ENCODE measurements at regions not wholly inside any gene's neighbourhood (a gene's known extent, or its start where the extent isn't known, plus 50 kb on each side); places are given as distances from the start of the nearest gene placed in this dataset.
"Not testable (repeated sequence)": the region's sequence is repeated elsewhere in the genome, so short reads cannot be mapped to it uniquely, and the experiment has no call there.

DNA sequence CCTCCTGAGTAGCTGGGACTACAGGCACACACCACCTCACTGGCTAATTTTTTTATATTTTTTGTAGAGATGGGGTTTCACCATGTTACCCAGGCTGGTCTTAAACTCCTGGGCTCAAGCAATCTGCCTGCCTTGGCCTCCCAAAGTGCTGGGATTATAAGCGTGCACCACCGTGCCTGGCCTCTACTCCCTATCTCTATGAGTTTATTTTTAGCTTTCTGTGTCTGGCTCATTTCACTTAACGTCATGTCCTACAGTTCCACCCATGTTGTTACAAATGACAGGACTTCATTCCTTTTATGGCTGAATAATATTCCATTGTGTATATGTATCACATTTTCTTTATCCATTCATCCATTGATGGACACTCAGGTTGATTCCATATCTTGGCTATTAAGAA is 164.2 kb upstream of the ZNF648 start:
- DNase-seq, result not testable (repeated sequence)

- DNase-seq, result not testable (repeated sequence)
Observed at GRCh38 chr1:182221990-182222389, 160.5 kb upstream of the ZNF648 start.

- DNase-seq, result not testable (repeated sequence)
Observed at GRCh38 chr1:182221367-182221766, 159.9 kb upstream of the ZNF648 start.

GRCh38 chr1:182217967-182218366 is 156.5 kb upstream of the ZNF648 start:
- DNase-seq, result no peak

GRCh38 chr1:182217071-182217470 is 155.6 kb upstream of the ZNF648 start:
- DNase-seq, result no peak

GRCh38 chr1:182215764-182216163 is 154.3 kb upstream of the ZNF648 start:
- no peak for DNase-seq

- no peak for DNase-seq
Observed at GRCh38 chr1:182213163-182213562, 151.7 kb upstream of the ZNF648 start.

- no peak for DNase-seq
Observed at GRCh38 chr1:182211386-182211785, 149.9 kb upstream of the ZNF648 start.

DNA sequence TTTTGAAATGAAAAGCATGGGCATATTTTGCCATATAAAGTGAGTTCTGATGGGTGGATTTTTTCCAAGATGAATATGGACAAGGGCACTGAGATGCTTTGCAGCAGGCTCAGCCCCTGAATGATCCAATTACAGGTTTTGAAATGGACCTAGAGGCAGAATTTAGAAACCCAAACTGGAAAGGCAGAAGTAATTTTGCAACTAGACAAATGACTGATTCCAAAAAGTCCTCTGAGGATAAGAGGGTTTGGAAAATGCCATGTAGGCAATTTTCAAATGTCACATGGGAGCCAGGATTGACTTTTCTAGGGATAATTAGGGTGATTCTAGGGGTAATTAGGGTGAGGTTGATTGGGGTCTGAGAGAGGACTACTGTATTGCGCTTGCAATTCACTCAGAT is 148.9 kb upstream of the ZNF648 start:
- no peak for DNase-seq

GRCh38 chr1:182207300-182207699 is 145.8 kb upstream of the ZNF648 start:
- no peak for DNase-seq

- no peak for DNase-seq
Observed at GRCh38 chr1:182206626-182207239, 145.2 kb upstream of the ZNF648 start.

DNA sequence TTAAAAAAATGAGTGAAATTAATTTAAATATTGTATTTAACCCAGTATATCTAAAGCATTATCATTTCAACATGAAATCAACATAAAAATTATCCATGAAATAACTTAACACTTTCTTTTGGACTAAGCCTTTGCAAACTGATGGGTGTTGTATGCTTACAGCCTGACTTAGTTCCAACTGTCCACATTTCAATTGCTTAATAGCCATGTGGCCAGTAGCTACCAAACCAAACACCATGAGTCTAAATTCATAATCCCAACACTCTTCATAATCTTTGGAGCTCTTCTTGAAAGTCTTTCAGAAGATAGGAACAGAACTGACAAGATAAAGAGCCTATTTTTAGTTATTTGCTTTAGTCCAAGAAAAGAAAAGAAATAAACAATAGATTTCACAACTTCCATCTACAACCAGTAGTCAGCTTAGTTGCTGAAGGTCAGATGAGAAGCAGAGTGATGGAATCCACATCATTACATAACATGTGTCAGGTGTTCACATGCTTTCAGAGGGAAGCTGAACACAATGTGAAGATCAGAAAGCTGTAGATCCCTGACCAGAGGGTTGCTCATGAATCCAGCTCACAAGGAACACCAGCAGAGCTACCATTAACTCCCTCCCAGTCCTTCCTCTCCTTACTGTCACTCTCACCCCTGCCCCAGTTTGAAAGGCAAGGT is 144.0 kb upstream of the ZNF648 start:
- DNase-seq, result no peak

DNA sequence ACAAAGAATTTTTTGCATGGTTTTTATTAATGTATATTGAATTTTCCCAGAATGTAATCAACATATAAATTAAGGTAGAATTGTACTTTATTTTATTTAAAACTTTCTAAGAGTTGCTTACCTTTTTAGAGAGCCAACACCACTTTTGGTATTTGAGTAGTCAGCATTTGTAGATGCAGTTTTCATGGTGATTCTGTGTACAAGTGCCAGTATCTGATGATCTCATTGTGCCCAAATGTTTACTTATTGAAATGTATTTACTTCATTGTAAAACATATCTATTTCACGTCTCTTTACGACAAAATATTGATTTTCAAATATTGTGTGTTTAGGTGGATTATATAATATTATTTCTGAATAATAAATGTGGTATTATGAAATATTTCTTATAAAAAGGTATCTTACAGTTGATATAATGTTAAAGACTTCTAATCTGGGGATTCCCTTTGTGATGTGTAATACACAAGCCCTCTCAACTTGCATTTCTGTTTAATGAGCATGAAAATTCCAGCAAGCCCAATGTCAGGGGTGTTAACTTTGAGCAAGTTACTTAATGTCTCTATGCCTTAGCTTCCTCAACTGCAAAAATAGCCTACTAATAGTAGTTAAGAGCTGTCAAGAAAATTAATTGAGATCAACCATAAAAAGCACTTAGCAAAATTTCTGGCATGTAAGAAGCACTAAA is 141.8 kb upstream of the ZNF648 start:
- DNase-seq, result no peak

DNA sequence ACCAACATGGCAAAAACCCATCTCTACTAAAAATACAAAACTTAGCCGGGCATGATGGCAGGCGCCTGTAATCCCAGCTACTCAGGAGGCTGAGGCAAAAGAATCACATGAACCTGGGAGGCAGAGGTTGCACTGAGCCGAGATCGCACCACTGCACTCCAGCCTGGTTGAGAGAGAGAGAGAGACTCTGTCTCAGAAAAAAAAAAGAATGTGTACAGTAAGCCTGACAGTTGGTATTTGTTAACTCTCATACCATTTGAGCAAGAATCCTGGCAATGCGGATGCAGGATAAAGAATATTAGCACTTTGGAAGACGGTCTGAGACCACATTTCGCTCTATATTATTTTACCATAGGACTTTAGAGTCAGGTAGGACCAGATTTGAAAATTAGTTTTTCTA is 140.0 kb upstream of the ZNF648 start:
- DNase-seq, result not testable (repeated sequence)

GRCh38 chr1:182200025-182200812 is 138.7 kb upstream of the ZNF648 start:
- DNase-seq, result no peak

- DNase-seq, result no peak
Observed at GRCh38 chr1:182198006-182198605, 136.6 kb upstream of the ZNF648 start.

- DNase-seq, result no peak
Observed at GRCh38 chr1:182196897-182197870, 135.7 kb upstream of the ZNF648 start.

DNA sequence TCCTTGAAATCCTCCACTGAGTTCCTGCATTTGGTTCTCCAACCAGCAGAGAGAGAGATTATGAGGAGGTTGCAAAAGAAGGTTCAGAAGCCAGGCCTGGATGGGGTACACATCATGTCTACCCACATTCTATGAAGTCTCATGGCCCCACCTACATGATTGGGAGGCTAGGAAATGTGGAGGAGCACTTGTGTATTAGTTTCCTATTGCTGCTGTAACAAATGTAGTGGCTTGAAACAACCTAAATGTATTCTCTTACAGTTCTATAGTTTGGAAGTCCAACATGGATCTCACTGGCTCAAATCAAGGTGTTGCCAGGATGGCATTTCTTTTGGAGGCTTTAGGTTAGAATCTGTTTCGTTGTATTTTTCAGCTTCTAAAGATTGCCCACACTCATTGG is 134.2 kb upstream of the ZNF648 start:
- DNase-seq, result no peak

DNA sequence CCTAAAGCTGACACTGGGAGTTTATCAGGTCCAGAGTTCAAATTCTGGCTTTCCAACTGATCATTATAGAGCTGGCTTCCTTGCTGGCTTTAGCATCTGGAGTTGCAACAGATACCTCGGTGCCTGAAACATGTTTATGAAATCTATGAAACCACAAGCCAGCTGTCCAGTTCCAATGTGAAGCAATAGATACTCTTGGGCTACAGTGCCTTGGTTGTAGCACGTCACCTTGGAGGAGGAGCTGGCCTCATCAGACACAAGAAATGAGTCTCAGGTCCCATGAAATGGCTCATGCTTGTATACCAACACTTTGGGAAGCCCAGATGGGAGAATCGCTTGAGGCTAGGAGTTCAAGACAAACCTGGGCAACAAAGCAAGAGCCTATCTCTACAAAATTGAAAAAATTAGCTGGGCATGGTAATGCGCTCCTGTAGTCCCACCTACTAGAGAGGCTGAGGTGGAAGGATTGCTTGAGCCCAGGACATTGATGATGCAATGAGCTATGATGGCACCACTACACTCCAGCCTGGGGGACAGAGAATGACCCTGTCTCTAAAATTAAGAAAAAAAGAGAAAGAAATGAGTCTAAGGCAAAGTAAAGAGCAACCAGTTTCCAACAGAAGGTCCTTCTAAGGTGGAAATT is 132.5 kb upstream of the ZNF648 start:
- DNase-seq, result no peak

GRCh38 chr1:182192966-182193365 is 131.5 kb upstream of the ZNF648 start:
- DNase-seq, result no peak

DNA sequence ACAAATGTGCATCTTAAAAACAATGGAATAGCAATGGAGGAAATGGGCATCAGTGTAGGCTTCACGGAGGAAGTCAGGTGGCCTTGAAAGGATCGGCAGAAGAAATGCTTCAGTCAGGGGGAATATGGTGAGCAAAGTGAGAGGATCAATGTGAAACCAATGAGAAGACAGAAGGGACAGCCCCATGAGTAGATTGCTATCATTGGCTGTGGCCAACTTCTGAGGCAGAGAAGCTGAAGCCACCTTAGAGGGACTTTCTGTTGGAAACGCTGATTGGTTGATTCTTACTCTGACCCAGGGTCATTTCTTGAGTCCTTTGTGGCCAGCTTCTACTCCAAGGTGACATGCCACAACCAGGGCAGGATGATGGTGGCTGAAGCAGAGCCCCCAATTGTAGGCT is 130.7 kb upstream of the ZNF648 start:
- DNase-seq, result no peak
